ENCODE measurements at regions not wholly inside any gene's neighbourhood (a gene's known extent, or its start where the extent isn't known, plus 50 kb on each side); places are given as distances from the start of the nearest gene placed in this dataset.

DNA sequence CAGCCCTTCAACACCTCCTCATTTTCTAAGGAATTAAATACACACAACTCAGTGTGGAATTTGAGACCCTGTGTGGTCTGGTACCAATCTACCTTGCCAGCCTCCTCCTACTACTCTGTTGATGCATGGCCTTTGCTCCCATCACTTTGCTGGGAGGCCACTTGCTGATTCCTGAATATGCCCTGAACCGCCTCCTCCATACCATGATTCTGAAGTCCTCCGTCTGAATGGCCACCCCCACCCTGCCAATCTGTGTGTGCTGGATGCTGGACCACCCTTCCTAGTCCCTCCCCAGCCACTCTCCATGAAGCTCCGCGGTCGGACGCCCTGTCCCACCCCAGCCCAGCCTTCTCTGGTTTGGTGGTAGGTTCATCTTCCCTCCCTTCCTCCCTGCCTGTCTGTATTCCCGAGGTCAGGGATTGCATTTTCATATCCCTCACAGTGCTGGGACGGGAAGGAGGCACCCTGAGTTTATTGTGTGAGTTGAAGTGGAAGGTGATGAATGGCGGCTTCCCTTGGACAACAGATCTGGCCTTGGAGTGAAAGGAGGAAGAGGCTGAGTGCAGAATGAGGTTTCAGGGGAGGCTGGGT lies 138.3 kb downstream of the CDC5L start:
- TF ChIP-seq EP300 (IDR thresholded peaks at IDR 0.05): no peak
- no peak for TF ChIP-seq POLR2A (IDR thresholded peaks at IDR 0.05)
- no peak overlapping the region for H3K27ac ChIP-seq
- H3K9me3 ChIP-seq: no peaks in the 10 kb centered on the region
- WGBS, 3 donors: 85 to 91% (median 87%) methylated on average over 9 of the region's 9 CpGs
- DNase-seq: no peak
- intact Hi-C loops (cut with DNase I): no loop called here
- no peaks in the 10 kb centered on the region for H3K36me3 ChIP-seq
- no peak overlapping the region for H3K4me3 ChIP-seq
- no peaks in the 10 kb centered on the region for H3K4me1 ChIP-seq (ENCODE audit: insufficient read depth)
- no peaks in the 10 kb centered on the region for H3K27me3 ChIP-seq

DNA sequence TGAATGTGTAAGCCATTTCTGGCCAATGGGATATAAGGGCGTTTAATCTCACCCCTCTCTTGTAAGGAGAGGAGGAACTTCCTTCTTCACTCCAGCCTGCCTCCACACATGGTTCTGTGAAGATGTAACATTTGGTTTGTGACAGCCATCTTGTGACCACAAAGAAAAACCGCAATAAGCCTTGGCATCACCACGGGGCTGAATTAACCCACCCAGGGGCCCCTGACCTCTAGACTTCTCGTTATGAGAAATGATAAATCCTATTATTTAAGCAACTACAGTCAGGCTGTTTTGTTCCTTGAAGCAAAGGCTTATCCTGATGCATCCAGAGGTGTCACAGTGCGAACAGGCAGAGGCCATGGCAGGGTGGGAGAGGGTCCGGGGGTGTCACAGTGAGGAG lies 139.7 kb downstream of the CDC5L start:
- 69 to 72% (median 72%) methylated on average over 6 of the region's 6 CpGs for WGBS, 3 donors

DNA sequence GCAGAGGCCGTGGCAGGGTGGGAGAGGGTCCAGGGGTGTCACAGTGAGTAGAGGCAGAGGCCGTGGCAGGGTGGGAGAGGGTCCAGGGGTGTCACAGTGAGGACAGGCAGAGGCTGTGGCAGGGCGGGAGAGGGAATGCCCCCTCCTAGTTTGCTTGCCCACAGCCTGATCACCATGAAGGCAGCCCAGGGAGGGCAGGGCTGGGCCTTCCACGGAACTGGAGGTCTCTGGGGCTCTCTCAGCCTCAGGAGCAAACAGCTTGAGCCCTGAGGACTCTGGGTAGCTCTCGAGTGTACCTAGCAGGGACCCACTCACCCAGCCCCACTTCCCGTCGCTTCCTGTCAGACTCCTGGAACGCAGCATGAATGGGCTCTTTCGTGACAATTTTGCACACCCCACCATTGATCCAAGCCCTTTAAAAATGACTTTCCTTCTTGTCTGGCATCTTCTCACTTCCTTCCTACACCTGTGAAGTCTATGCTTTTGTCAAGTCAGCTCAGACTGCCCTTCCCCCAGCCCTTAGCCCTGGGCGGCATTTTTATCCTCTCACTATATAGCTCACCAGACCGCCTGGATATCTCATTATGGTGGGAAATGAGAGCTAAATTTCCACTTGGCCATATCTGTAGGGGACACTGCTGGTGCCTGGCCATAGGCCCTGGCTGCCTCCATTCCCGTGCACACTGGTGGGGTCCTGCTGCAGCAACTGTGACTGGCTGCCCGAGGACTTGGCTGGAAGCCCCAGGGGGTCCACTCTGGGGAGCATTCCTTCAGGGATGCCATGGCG lies 140.3 kb downstream of the CDC5L start:
- no peaks in the 10 kb centered on the region for H3K4me1 ChIP-seq (ENCODE audit: insufficient read depth)
- TF ChIP-seq EP300 (IDR thresholded peaks at IDR 0.05): no peak
- TF ChIP-seq, protein P1, sequence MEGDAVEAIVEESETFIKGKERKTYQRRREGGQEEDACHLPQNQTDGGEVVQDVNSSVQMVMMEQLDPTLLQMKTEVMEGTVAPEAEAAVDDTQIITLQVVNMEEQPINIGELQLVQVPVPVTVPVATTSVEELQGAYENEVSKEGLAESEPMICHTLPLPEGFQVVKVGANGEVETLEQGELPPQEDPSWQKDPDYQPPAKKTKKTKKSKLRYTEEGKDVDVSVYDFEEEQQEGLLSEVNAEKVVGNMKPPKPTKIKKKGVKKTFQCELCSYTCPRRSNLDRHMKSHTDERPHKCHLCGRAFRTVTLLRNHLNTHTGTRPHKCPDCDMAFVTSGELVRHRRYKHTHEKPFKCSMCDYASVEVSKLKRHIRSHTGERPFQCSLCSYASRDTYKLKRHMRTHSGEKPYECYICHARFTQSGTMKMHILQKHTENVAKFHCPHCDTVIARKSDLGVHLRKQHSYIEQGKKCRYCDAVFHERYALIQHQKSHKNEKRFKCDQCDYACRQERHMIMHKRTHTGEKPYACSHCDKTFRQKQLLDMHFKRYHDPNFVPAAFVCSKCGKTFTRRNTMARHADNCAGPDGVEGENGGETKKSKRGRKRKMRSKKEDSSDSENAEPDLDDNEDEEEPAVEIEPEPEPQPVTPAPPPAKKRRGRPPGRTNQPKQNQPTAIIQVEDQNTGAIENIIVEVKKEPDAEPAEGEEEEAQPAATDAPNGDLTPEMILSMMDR (IDR thresholded peaks at IDR 0.05): no peak
- TF ChIP-seq POLR2A (IDR thresholded peaks at IDR 0.05): no peak
- whole genome bisulfite sequencing, 3 donors: 88 to 94% (median 91%) methylated on average over 14 of the region's 14 CpGs
- no peaks in the 10 kb centered on the region for H3K9me3 ChIP-seq
- H3K4me3 ChIP-seq: no peak overlapping the region
- intact Hi-C loops (cut with DNase I): no loop called here
- no peak overlapping the region for H3K27ac ChIP-seq
- no peaks in the 10 kb centered on the region for H3K36me3 ChIP-seq
- no peak for DNase-seq
- H3K27me3 ChIP-seq: no peaks in the 10 kb centered on the region

More for the DNA sequence above, 139.7 kb downstream of the CDC5L start:
- intact Hi-C loops (cut with DNase I): no loop called here
- Histone ChIP-seq H3K36me3 (no peaks in the 10 kb centered on the region), H3K4me3 (no peak overlapping the region), H3K9me3 (no peaks in the 10 kb centered on the region), H3K4me1 (ENCODE audit: insufficient read depth) (no peaks in the 10 kb centered on the region), H3K27ac (no peak overlapping the region), H3K27me3 (no peaks in the 10 kb centered on the region)
- no peak for DNase-seq
- TF ChIP-seq EP300 (IDR thresholded peaks at IDR 0.05) (no peak), POLR2A (IDR thresholded peaks at IDR 0.05) (no peak)
- TF ChIP-seq, protein P1 (IDR thresholded peaks at IDR 0.05): no peak

DNA sequence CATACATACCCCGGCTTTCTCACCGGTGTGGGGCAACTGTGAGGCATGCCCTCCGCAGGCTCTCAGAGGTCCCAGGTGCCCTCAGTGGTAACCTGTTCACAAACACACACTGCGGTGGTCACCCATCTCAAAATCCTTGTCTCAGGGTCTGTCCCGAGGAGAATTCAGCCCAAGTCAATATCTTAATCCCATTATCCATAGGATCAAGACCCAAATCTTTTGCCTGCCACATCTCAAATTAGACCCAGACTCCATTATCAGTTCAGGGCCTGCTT lies 140.8 kb downstream of the CDC5L start:
- intact Hi-C loops (cut with DNase I): no loop called here
- no peaks in the 10 kb centered on the region for H3K9me3 ChIP-seq
- H3K27ac ChIP-seq: no peak overlapping the region
- no peak for TF ChIP-seq EP300 (IDR thresholded peaks at IDR 0.05)
- no peak for TF ChIP-seq POLR2A (IDR thresholded peaks at IDR 0.05)
- TF ChIP-seq, protein P1 (IDR thresholded peaks at IDR 0.05): no peak
- H3K36me3 ChIP-seq: no peaks in the 10 kb centered on the region
- no peaks in the 10 kb centered on the region for H3K4me1 ChIP-seq (ENCODE audit: insufficient read depth)
- DNase-seq: no peak
- no peaks in the 10 kb centered on the region for H3K27me3 ChIP-seq
- 93 to 97% (median 95%) methylated on average over 5 of the region's 5 CpGs for WGBS, 3 donors
- no peak overlapping the region for H3K4me3 ChIP-seq

GRCh38 chr6:44528716-44529115 lies 141.2 kb downstream of the CDC5L start:
- H3K9me3 ChIP-seq: no peaks in the 10 kb centered on the region
- H3K4me1 ChIP-seq (ENCODE audit: insufficient read depth): no peaks in the 10 kb centered on the region
- no peak overlapping the region for H3K4me3 ChIP-seq
- intact Hi-C loops (cut with DNase I): no loop called here
- H3K36me3 ChIP-seq: no peaks in the 10 kb centered on the region
- H3K27me3 ChIP-seq: no peaks in the 10 kb centered on the region
- 96 to 98% (median 97%) methylated on average over 2 of the region's 2 CpGs for WGBS, 3 donors
- no peak for TF ChIP-seq EP300 (IDR thresholded peaks at IDR 0.05)
- no peak for TF ChIP-seq POLR2A (IDR thresholded peaks at IDR 0.05)
- TF ChIP-seq, protein P1 (IDR thresholded peaks at IDR 0.05): no peak
- DNase-seq: no peak
- H3K27ac ChIP-seq: no peak overlapping the region
